Uterus (tissue), 2 donors: ENCODE measurements at regions not wholly inside any gene's neighbourhood (a gene's known extent, or its start where the extent isn't known, plus 50 kb on each side); places are given as distances from the start of the nearest gene placed in this dataset.

Experiments
- POLR2A ChIP-seq, 2 donors: fragments of 450-650 bp; IDR thresholded peaks; one replicate each; pipeline ENCODE4 v1.6.1; 2016; ENCODE audit warnings: antibody characterized with exemption in 2 of 2, mild to moderate bottlenecking in 1 of 2, moderate library complexity in 1 of 2
- TF ChIP-seq, protein P1 (sequence below), 4 experiments: fragments of 200-600 bp in 2 of 4; fragments of 450-650 bp in 2 of 4; sonication (generic) in 2 of 4; IDR thresholded peaks; one replicate each; pipeline ENCODE4 v1.5.1; 2016 to 2019; ENCODE audit warnings: antibody characterized with exemption in 4 of 4, mild to moderate bottlenecking in 2 of 4, moderate library complexity in 1 of 4

DNA sequence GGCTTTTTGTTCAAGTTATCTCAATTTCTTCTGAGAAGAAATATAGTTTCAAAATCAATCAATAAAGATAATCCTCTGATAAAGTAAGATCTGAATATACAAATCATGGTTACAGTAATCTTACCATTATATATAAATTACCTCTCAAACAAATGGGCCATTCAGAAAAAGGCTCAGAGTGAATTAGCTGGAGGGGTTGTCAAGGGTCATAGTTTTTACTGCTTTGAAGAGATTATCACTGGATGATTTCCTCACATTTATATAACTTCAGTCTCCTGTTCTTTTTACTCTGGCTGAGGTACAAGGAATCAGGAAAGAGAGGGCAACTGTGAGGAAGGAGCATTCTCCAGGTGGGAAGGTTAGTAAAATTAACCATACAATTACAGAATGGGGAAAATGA lies 148.6 kb upstream of the ELL2 start:
- TF ChIP-seq, protein P1, sequence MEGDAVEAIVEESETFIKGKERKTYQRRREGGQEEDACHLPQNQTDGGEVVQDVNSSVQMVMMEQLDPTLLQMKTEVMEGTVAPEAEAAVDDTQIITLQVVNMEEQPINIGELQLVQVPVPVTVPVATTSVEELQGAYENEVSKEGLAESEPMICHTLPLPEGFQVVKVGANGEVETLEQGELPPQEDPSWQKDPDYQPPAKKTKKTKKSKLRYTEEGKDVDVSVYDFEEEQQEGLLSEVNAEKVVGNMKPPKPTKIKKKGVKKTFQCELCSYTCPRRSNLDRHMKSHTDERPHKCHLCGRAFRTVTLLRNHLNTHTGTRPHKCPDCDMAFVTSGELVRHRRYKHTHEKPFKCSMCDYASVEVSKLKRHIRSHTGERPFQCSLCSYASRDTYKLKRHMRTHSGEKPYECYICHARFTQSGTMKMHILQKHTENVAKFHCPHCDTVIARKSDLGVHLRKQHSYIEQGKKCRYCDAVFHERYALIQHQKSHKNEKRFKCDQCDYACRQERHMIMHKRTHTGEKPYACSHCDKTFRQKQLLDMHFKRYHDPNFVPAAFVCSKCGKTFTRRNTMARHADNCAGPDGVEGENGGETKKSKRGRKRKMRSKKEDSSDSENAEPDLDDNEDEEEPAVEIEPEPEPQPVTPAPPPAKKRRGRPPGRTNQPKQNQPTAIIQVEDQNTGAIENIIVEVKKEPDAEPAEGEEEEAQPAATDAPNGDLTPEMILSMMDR (IDR thresholded peaks at IDR 0.05): no peak
- TF ChIP-seq POLR2A (IDR thresholded peaks at IDR 0.05): no peak
